SH-SY5Y (cell line): ENCODE measurements at regions not wholly inside any gene's neighbourhood (a gene's known extent, or its start where the extent isn't known, plus 50 kb on each side); places are given as distances from the start of the nearest gene placed in this dataset.

ENCODE experiments used
- GATA2 ChIP-seq: IDR thresholded peaks from 2 replicates; pipeline ENCODE4 v1.6.1; 2011; ENCODE audit warnings: mild to moderate bottlenecking, low read depth, low read length
- GATA3 ChIP-seq: IDR thresholded peaks from 2 replicates; pipeline ENCODE4 v1.6.1; 2011; ENCODE audit warnings: low read depth, mild to moderate bottlenecking, low read length, moderate library complexity

DNA sequence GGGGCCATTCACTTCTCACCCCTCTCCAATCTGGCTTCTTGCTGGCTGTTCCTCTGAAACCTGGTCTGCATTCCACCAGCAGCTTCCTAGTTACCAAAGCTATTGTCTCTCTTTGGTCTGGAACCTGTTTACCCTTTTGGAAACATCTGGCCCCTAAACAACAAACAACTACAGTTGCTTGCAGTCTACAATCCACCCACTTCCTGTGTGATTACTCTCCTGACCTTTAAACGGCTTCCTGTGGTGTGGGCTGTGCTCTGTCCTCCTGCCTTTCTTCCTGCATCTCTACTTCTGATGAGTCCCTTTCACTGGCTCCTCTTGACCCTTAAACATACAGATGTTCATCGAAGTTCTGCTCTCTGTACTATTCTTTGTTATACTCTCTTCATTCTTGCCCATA is 303.8 kb downstream of the TDRD15 start:
- TF ChIP-seq GATA2 (no peak), GATA3 (no peak)
